Osteoblast (primary cell): ENCODE measurements at regions not wholly inside any gene's neighbourhood (a gene's known extent, or its start where the extent isn't known, plus 50 kb on each side); places are given as distances from the start of the nearest gene placed in this dataset.

Source experiments
- DNase-seq: peaks from one replicate; pipeline ENCODE4 v3.0.0; 2011; ENCODE audit warnings: low spot score, mixed read lengths; ENCODE audit not compliant: insufficient read length; ENCODE audit errors: missing footprints
- H2AFZ ChIP-seq: 2 replicates; pipeline ENCODE4 v1.6.0; 2011; ENCODE audit warnings: mild to moderate bottlenecking, low read length
- H3K27ac ChIP-seq: 2 replicates; pipeline ENCODE4 v1.5.1; 2011; ENCODE audit warnings: mild to moderate bottlenecking, low read depth, low read length, moderate library complexity
- H3K27me3 ChIP-seq: 2 replicates; pipeline ENCODE4 v1.6.0; 2012; ENCODE audit warnings: mild to moderate bottlenecking, control low read depth, inconsistent platforms, low read length, moderate library complexity; ENCODE audit not compliant: insufficient read depth
- H3K36me3 ChIP-seq: 2 replicates; pipeline ENCODE4 v1.5.1; 2011; ENCODE audit warnings: mild to moderate bottlenecking, low read length, control low read depth, moderate library complexity; ENCODE audit not compliant: insufficient read depth
- H3K4me1 ChIP-seq: 2 replicates; pipeline ENCODE4 v1.5.1; 2011; ENCODE audit warnings: mild to moderate bottlenecking, low read length, control low read depth, moderate library complexity; ENCODE audit not compliant: insufficient read depth
- H3K4me2 ChIP-seq: 2 replicates; pipeline ENCODE4 v1.6.0; 2011; ENCODE audit warnings: mild to moderate bottlenecking, low read length; ENCODE audit not compliant: insufficient read depth
- H3K4me3 ChIP-seq: fragments of 200-600 bp; sonication (generic); 3 replicates; pipeline ENCODE4 v1.5.1; 2012; ENCODE audit warnings: mild to moderate bottlenecking, low read length, inconsistent platforms; ENCODE audit not compliant: insufficient read depth
- H3K79me2 ChIP-seq: 2 replicates; pipeline ENCODE4 v1.6.0; 2012; ENCODE audit warnings: mild to moderate bottlenecking, low read length, control low read depth, inconsistent platforms; ENCODE audit not compliant: insufficient read depth
- H3K9me3 ChIP-seq: 2 replicates; pipeline ENCODE4 v1.5.1; 2011; ENCODE audit warnings: low read depth, low read length, control low read depth
- H4K20me1 ChIP-seq: 2 replicates; pipeline ENCODE4 v1.6.0; 2012; ENCODE audit warnings: mild to moderate bottlenecking, low read length, control low read depth; ENCODE audit not compliant: insufficient read depth
- CTCF ChIP-seq: IDR thresholded peaks from 2 replicates; pipeline ENCODE4 v1.5.1; 2011; ENCODE audit warnings: mild to moderate bottlenecking, low read depth, low read length, moderate library complexity; ENCODE audit errors: extremely low read depth

GRCh38 chr7:124411796-124412195 is 353.8 kb downstream of the GPR37 start:
- Histone ChIP-seq H3K79me2 (no peaks in the 10 kb centered on the region), H4K20me1 (no peaks in the 10 kb centered on the region), H3K9me3 (no peaks in the 10 kb centered on the region), H3K27ac (no peak overlapping the region), H3K4me3 (no peak overlapping the region), H3K4me2 (no peak overlapping the region), H3K27me3 (no peaks in the 10 kb centered on the region), H3K36me3 (no peaks in the 10 kb centered on the region), H2AFZ (no peak overlapping the region), H3K4me1 (no peaks in the 10 kb centered on the region)
- no peak for TF ChIP-seq CTCF
- DNase-seq, result no peak

GRCh38 chr7:124403587-124403986 is 362.0 kb downstream of the GPR37 start:
- no peak overlapping the region for H3K4me2 ChIP-seq
- no peaks in the 10 kb centered on the region for H3K79me2 ChIP-seq
- no peaks in the 10 kb centered on the region for H3K27me3 ChIP-seq
- H3K4me3 ChIP-seq, result no peak overlapping the region
- no peak for DNase-seq
- no peaks in the 10 kb centered on the region for H4K20me1 ChIP-seq
- H3K9me3 ChIP-seq, result no peaks in the 10 kb centered on the region
- no peaks in the 10 kb centered on the region for H3K4me1 ChIP-seq
- H3K27ac ChIP-seq, result no peak overlapping the region
- TF ChIP-seq CTCF, result no peak
- H3K36me3 ChIP-seq, result no peaks in the 10 kb centered on the region
- no peak overlapping the region for H2AFZ ChIP-seq

GRCh38 chr7:124403112-124403511 is 362.5 kb downstream of the GPR37 start:
- no peaks in the 10 kb centered on the region for H3K36me3 ChIP-seq
- no peaks in the 10 kb centered on the region for H3K9me3 ChIP-seq
- no peak overlapping the region for H3K27ac ChIP-seq
- no peak overlapping the region for H3K4me3 ChIP-seq
- TF ChIP-seq CTCF, result no peak
- H4K20me1 ChIP-seq, result no peaks in the 10 kb centered on the region
- H3K79me2 ChIP-seq, result no peaks in the 10 kb centered on the region
- no peaks in the 10 kb centered on the region for H3K4me1 ChIP-seq
- DNase-seq, result no peak
- H2AFZ ChIP-seq, result no peak overlapping the region
- no peak overlapping the region for H3K4me2 ChIP-seq
- no peaks in the 10 kb centered on the region for H3K27me3 ChIP-seq

- H3K4me1 ChIP-seq, result no peaks in the 10 kb centered on the region
- DNase-seq, result no peak
- TF ChIP-seq CTCF, result no peak
- no peak overlapping the region for H2AFZ ChIP-seq
- H3K27me3 ChIP-seq, result no peaks in the 10 kb centered on the region
- H3K4me3 ChIP-seq, result no peak overlapping the region
- no peaks in the 10 kb centered on the region for H3K36me3 ChIP-seq
- no peaks in the 10 kb centered on the region for H3K79me2 ChIP-seq
- H4K20me1 ChIP-seq, result no peaks in the 10 kb centered on the region
- H3K4me2 ChIP-seq, result no peak overlapping the region
- H3K27ac ChIP-seq, result no peak overlapping the region
- H3K9me3 ChIP-seq, result no peaks in the 10 kb centered on the region
Observed at GRCh38 chr7:124399941-124400340, 365.7 kb downstream of the GPR37 start.
